CD4-positive, alpha-beta T cell treated with Interleukin-4 for 1 hour (primary cell): ENCODE measurements at regions not wholly inside any gene's neighbourhood (a gene's known extent, or its start where the extent isn't known, plus 50 kb on each side); places are given as distances from the start of the nearest gene placed in this dataset.

Source experiments
- DNase-seq, 2 donors: peaks; one replicate each; pipeline ENCODE4 v3.0.0-alpha.2; 2020 to 2022

GRCh38 chr20:11777387-11778205, 140.1 kb upstream of the BTBD3 start:
- no peak for DNase-seq

- DNase-seq: no peak
Observed at GRCh38 chr20:11778206-11778570, 139.5 kb upstream of the BTBD3 start.

GRCh38 chr20:11780765-11781369, 136.8 kb upstream of the BTBD3 start:
- no peak for DNase-seq

GRCh38 chr20:11783102-11783850, 134.4 kb upstream of the BTBD3 start:
- DNase-seq: no peak

GRCh38 chr20:11785885-11786507, 131.7 kb upstream of the BTBD3 start:
- no peak for DNase-seq

GRCh38 chr20:11790046-11790445, 127.6 kb upstream of the BTBD3 start:
- DNase-seq: no peak

GRCh38 chr20:11791316-11791715, 126.4 kb upstream of the BTBD3 start:
- no peak for DNase-seq

- DNase-seq: no peak
Observed at GRCh38 chr20:11791835-11792567, 125.7 kb upstream of the BTBD3 start.

GRCh38 chr20:11792568-11792953, 125.1 kb upstream of the BTBD3 start:
- DNase-seq: no peak

- DNase-seq: no peak
Observed at GRCh38 chr20:11794525-11794924, 123.2 kb upstream of the BTBD3 start.

GRCh38 chr20:11795071-11795615, 122.5 kb upstream of the BTBD3 start:
- no peak for DNase-seq

- no peak for DNase-seq
Observed at GRCh38 chr20:11796026-11796425, 121.7 kb upstream of the BTBD3 start.

- no peak for DNase-seq
Observed at GRCh38 chr20:11797156-11797555, 120.5 kb upstream of the BTBD3 start.

- DNase-seq: no peak
Observed at GRCh38 chr20:11799281-11799684, 118.4 kb upstream of the BTBD3 start.

- DNase-seq: no peak
Observed at GRCh38 chr20:11807054-11808048, 110.3 kb upstream of the BTBD3 start.

GRCh38 chr20:11808841-11809240, 108.9 kb upstream of the BTBD3 start:
- DNase-seq: no peak

- DNase-seq: no peak
Observed at GRCh38 chr20:11810311-11811083, 107.2 kb upstream of the BTBD3 start.

- DNase-seq: no peak
Observed at GRCh38 chr20:11813106-11813890, 104.4 kb upstream of the BTBD3 start.

GRCh38 chr20:11814267-11814666, 103.4 kb upstream of the BTBD3 start:
- DNase-seq: no peak
